DMS114 treated with DMSO at 0.1 percent for 48 hours (cell line): ENCODE measurements at regions not wholly inside any gene's neighbourhood (a gene's known extent, or its start where the extent isn't known, plus 50 kb on each side); places are given as distances from the start of the nearest gene placed in this dataset.

Experiments
- DNase-seq: peaks from one replicate; lab custom pipeline; 2025; ENCODE audit not compliant: unreplicated experiment; lab: John Stamatoyannopoulos, UW

DNA sequence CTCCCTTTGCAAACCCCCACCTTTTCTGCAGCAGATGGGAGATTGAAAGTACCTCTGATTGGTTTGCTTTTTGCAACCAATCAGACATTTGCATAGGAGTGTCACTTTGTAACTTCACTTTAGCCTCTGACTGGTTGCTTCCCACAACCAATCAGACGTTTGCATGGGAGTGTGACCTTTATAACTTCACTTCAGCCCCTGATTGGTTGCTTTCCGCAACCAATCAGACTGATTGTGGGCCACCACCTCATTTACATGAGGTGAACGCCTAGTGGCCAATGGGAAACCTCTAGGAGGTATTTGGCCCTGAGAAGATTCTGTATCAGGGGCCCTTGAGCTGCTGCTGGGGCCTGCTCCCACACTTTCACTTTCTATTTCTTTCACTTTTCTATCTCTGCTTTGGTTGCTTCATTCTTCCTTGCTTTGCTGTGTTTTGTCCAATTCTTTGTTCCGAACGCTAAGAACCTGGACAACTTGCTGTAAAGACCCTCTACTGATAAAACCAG is 106.0 kb upstream of the PRICKLE1 start:
- no peak for DNase-seq

DNA sequence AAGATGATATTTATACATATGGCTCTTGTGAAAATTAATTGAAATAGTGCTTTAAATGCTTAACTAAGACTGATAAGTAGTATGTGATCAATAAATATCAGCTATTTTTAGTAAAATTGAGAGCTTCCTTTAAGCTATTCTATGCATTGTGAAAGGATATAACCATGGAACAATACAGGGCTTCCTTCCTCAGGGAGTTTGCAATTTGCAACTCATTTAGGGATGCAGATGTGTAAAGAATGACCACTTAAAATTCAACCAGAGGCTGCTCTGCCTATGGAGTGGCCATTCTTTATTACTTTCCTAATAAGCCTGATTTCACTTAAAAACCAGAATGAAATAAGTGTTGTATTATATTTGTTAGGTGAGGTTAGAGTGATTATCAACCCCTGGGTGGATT is 103.2 kb upstream of the PRICKLE1 start:
- no peak for DNase-seq

DNA sequence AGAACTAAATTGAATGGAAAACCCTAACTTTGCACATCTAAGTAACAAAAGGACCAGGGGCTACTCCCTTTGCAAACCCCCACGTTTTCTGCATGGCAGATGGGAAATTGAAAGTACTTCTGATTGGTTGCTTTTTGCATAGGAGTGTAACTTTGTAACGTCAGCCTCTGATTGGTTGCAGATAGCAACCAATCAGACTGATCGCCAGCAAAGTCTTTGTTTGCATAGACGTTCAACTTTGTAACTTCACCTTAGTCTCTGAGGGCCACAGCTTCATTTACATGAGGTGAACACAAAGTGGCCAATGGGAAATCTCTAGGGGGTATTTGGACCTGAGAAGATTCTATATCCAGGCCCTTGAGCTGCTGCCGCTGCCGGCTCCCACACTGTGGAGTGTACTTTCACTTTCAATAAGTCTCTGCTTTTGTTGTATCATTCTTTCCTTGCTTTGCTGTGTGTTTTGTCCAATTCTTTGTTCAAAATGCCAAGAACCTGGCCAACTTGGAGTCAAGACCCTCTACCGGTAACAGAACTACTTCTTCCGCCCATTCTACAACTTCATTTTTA is 102.5 kb upstream of the PRICKLE1 start:
- peak; percentile 11 for DNase-seq

DNA sequence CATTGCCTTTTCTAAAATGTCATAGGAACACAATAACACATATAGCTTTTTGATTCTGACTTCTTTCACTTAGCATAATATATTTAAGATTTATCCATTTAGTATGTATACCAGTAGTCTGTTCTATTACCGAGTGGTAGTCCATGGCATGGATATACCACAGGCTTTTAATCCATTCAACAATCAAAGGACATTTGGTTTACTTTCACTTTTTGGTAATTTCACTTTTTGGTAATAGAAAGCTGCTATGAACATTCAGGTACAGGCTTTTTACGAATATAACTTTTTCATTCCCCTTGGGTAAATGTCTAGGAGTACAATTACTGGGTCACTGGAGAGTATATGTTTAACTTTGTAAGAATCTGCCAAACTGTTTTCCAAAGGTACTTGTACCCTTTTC is 100.7 kb upstream of the PRICKLE1 start:
- no peak for DNase-seq

DNA sequence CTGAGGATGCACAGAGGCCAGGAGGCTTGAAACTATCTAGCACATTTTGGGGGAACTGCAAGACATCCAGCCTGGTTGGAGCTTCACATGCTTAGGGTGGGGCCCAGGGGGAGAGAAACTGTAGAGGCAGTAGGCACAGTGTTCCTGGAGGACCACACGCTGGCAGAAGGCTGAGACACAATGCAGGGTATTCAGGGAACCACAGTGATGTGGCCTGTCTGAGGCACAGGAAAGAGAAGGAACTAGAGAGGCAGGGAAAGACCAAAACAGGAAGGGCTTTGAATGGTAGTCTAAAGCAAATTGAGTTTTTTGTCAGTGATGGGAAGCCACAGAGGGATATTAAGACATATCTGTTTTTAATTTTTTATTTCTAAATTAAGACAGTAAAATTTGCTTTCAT is 100.2 kb upstream of the PRICKLE1 start:
- no peak for DNase-seq

DNA sequence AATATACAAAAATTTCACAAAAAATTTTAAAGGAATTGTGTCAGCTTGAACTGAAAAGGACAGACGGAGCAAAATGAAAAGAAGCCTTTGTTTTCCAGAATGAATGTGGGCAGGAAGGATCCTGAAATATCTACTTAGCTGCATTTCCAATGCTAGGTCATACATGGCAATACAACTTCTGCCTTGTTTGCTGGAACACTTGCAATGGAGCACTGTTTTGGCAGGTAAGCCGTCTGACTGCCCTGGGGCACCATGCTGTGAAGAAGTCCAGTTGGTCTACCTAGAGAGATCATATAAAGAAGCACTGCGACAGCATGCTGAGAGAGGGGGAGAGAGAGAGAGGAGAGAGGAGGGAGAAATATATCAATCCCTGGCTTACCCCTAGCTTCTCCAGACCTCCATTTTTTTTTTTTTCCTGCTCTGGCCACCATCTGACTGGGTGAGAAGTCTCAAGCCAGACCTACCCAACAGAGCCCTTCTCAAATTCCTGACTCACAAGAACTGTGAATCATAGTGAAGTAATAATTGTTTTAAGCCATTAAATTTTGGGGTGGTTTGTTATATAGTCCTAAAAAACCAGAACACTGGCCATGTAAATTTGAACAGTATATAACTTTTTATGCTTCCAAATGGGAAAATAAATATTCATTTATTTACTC is 97.1 kb upstream of the PRICKLE1 start:
- no peak for DNase-seq

DNA sequence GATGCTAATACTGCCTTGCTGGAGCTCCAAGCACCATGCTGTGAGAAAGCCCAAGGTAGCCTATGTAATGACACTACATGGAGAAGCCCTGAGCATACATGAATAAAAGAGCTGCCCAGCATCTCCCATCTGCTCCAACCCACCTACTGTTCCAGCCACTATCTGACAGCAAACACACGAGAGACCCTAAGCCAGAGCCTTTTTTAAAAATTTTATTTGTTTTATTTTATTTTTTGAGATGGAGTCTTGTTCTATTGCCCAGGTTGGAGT is 95.2 kb upstream of the PRICKLE1 start:
- DNase-seq, result no peak

DNA sequence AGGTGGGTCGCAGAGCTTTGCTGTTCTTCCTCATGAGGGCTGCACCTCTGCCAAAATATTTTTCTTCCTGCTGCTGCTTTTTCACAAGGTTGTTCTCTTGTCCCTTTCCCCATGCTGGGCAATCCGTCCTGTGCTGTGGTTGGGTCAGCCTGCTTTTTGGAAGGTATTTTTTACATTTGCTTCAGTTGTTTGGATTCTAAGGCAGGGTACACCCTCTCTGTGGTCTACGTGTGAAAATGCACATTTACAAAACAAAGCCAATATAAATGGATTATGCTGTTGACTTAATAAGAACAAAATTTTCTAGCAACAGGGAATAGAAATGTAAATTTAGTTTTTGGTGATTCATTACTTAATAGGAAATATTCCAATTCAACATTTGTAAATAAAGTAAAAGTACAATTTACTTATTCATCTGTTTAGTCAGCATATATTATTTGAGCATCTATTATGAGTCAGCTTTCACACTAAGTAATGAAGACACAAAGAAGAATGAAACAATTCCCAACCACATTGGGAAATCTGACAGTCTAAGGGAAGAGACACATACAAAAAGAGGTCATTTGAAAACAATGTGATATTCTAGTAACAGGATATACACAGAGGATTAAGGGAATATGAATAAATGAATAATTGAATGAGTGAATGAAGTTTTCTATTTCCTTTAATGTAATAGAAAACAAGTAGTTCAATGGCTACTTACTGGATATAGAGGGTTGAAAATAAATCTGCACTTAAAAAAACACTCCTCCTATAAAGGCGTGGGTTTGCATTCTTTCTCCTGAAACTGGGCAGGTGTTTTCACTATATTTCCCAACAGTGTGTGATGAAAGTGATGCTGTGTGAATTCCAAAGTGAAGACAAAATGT is 94.6 kb upstream of the PRICKLE1 start:
- no peak for DNase-seq

DNA sequence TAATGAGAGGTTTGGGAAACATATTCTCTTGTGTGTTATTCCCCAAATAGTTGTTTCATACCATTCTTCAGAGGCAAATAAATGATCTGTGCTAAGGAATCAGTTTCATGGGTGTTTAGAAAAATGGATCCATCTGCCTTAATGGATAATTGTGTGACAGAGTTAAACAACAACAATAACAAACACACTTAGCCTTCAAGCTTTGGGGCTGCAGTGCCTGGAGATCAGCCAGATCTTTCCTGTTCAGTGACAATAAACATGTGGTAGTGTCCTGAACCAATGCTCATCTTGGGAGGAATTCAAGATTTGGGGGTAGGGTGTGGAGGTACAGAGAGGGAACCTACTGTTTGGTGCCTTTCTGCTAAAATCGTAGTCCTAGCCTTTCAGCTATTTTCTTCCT is 93.7 kb upstream of the PRICKLE1 start:
- no peak for DNase-seq

DNA sequence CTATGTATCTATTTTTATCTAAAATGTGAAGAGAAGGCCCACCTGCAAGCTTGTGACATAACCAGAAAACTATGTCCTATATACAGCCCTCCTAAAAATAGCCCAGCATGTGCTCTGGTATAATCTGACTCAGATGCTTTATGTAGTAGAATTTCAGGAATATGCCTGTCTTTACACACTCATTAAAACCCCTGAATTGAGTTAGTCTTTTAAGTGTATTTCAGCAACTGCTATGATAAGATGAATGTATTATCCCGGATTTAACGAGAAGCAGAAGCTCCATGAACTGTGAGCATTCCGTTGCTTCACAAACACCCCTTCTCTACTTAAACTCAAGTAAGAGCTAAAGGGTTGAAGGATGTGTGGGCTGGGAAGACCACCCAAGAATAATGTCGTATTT is 89.9 kb upstream of the PRICKLE1 start:
- no peak for DNase-seq

DNA sequence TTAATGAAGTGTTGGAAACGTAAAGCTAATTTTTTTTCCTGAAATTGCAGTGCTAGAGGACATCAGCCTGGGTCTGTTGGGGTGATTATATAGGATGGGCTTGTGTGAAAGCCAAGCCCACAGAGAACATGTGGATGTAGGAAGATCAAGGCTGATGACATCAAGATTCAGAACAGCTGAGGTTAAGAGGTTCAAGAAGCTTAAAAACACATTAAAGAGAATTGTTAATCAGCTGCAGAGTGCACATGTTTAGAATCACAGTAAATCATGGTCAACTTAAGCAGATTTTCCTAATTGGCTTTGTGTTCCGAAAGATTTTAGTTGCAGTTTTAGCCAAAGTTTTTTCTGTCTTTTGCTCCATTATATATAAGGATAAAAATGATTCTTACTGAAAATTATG is 87.9 kb upstream of the PRICKLE1 start:
- no peak for DNase-seq

DNA sequence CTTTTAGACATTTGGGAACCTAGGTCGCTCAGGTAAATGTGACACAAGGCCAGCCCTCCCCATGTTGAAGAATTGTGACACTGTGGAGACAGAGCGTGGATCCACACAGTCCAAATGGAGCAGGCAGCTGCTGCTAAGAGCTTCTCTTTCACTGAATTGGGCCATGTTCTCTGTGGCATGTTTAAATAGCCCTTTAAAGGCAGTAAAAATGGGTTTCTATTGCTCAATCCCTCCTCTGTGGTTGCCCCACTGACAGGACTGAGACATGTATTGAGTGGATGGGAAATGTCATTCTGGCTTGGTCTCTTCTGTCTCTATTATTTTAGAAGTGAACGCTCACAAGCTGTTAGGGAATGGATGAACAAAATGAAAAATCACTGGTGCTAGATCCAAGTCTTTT is 84.0 kb upstream of the PRICKLE1 start:
- no peak for DNase-seq

DNA sequence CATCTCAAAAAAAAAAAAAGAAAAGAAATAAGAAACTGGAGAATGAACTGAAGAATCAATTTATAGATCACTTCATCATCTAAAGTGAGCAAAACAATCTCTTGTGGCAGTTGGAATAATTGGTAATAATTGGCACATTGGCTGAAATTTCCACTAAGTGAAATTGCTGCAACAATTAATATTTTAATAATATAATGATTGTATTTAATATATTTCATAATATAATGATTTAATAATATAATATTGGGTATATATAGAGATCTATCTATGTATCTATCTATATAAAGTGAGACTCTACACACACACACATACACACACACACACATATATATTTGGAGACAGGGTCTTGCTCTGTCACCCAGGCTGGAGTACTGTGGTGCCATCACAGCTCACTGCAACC is 81.2 kb upstream of the PRICKLE1 start:
- no peak for DNase-seq

DNA sequence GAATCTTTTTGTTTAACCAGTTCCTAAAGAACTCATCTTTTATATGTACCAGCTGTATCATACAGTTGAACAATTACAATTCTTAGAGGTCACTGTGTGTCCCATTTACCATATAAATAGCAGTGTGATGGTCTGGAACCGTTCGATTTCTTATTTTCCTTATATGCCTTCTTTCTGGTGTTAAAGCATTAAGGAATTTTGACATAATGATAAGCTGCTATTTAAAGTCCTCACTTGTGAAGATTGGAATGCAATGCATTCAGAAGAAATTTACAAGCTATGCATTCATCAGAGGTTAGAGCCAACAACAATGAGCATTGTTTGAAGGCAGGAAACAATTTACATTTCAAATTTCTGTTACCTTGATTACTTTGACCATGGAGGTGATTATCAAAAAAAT is 80.0 kb upstream of the PRICKLE1 start:
- DNase-seq, result no peak

DNA sequence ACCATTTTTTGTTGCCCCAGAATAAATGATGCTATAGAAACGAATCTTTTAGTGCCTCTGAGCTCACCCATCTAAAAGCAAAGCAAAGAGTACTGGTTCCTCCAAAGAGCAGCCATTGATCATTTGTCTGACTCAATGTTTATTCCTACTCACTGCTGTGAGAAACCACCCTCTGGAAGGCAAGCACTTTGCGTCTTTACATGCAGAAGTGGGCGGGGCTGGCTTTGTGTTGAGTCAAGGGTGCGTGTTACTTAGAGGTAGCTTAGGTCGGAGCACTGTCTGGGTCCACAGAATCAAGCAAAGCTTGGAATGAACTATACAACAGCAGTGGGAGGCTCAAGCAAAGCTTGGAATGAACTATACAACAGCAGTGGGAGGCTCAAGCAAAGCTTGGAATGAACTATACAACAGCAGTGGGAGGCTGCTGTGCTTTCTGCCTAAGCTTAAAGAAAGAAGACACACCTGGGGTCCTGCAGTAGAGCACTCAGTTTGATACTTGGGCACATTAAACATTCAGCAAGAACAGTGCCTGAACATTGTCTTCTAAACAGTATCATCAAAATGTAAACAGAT is 77.2 kb upstream of the PRICKLE1 start:
- no peak for DNase-seq

DNA sequence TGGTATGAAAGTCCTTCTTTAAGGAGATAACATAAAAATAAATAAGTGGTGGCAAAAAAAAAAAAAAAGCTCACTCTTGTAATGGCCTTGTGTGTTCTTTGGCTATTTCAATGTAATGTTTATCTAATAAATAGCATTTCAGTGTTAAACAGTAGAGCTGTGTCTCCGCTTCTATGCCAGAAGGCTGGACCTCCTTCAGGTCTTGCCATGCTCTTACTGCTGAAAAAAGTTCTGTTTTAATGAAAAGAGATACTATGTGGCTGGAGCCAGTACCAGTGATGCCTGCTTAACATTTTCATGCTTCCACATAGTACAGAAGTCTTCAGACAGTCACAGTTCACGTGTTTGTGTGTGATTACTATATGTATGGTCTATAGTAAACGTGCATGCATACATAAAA is 74.1 kb upstream of the PRICKLE1 start:
- DNase-seq, result no peak

DNA sequence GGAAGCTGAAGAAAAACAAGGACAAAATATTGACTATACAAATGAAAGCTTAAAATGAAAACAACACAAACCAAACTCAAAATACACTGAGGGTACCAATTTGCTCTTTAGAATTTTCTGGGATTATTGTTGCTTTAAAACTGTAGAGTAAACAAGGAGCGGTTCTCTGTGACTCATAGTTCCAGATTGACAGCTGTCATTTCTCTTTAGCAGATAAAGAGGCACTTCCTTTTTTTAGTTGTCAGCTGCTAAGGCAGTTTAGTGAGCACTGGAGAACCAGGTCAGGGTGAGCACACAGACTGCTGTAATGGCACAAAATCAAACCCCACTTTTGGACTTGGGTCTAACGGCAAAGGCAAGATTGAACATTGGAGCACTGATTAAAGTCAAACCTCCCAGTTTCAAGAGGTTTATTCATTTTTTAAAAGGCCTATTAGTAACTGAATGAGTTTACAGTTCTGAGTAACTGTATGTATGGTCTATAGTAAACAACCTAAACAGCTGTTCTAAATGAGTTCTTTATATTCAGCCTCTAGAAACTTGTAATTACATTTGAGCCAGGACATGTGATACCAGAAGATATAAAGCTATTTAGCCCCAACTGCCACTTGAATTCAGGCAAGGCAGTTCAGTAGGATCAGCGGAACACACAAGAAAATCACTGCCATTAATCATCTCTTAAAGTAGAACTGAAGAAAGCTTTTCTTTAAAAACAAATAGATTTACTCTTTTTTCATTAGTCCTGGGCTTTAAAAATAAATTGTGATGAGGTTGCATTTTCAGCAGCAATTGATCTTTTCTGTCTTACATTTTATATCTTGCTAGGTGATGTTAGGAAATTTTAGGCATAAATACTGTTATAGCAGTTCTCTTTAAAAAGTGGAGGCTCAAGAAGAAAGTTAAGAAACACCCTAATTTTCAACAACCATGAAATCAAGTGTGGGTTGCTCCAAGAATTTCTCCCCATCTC is 71.7 kb upstream of the PRICKLE1 start:
- DNase-seq, result no peak

DNA sequence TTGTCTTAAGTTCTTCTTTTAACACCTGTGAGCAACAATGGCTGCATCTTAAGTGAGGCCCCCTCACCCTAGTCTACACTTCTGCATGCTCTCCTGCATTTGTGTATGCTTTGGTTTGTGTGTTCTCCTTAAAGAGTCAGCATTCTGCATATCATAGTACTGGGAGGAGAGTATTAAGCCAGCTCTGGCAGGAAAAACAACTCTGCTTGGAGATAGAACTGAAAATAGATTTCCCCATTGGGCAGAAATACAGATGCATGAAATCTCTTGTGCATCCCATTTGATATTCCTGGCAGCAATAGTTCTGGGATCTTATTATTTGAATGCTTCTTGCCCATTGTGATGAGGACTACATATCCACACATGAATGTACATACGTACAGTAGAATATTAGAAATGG is 70.6 kb upstream of the PRICKLE1 start:
- no peak for DNase-seq

DNA sequence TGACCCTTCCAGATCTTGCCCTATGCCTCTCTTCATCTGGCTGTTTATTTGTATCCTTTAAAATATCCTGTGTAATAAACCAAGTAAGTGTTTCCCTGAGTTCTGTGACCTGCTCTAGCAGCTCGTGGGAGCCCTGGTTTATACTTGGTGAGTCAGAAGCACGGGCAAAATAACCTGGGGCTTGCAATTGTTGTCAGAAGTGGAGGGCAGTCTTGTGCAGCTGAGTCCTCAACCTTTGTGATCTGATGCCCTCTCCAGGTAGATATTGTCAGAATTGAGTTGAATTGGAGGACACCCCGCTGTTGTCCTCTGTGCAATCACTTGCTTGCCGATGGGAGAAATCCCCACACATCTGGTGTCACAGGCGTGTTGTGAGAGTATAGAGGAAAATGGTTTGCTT is 62.5 kb upstream of the PRICKLE1 start:
- DNase-seq, result no peak

DNA sequence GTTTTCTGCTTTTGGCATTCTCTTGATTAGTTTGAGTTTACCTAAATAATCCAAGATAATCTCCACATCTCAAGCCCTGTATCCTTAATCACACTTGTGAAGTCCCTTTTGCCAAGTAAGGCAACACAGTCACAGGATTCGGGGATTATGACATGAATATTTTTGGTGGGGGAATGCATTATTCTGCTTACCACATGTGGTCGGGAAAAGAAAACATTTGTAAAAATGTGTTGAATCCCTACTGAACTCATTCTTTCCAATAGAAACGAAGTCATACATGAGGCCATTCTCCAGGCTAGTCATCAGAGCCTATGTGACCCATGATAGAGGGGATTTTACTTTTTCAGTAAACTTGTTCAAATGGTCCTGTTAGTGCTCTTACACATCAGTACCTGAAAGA is 58.5 kb upstream of the PRICKLE1 start:
- DNase-seq, result no peak
